Esophagus muscularis mucosa (tissue), 4 donors: ENCODE measurements at regions not wholly inside any gene's neighbourhood (a gene's known extent, or its start where the extent isn't known, plus 50 kb on each side); places are given as distances from the start of the nearest gene placed in this dataset.

Experiments
- DNase-seq: peaks from one replicate; pipeline ENCODE4 v3.0.0-alpha.2; 2017; ENCODE audit errors: extremely low spot score
- H3K27ac ChIP-seq, 4 donors: fragments of 200-600 bp; sonication (generic); replicated peaks in 1 of 4; 1 replicate in 3 of 4; 2 replicates in 1 of 4; pipeline ENCODE4 v1.5.1; 2016 to 2019; ENCODE audit warnings: mild to moderate bottlenecking in 1 of 4
- H3K27me3 ChIP-seq, 4 donors: fragments of 200-600 bp; sonication (generic); one replicate each; pipeline versions ENCODE4 v1.5.1 to v1.6.0; 2016 to 2019
- H3K36me3 ChIP-seq, 4 donors: fragments of 200-600 bp; sonication (generic); one replicate each; pipeline ENCODE4 v1.5.1; 2016 to 2019
- H3K4me1 ChIP-seq, 4 donors: fragments of 200-600 bp; sonication (generic); one replicate each; pipeline ENCODE4 v1.5.1; 2016 to 2019
- H3K4me3 ChIP-seq, 4 donors: fragments of 200-600 bp; sonication (generic); 1 replicate in 2 of 4; 2 replicates in 2 of 4; pipeline ENCODE4 v1.5.1; 2016 to 2019; ENCODE audit warnings: mild to moderate bottlenecking in 4 of 4, moderate library complexity in 1 of 4
- H3K9me3 ChIP-seq, 4 donors: fragments of 200-600 bp; sonication (generic); 1 replicate in 3 of 4; 2 replicates in 1 of 4; pipeline ENCODE4 v1.5.1; 2016 to 2019
- CTCF ChIP-seq, 3 experiments: fragments of 200-600 bp in 2 of 3; fragments of 450-650 bp in 1 of 3; sonication (generic) in 2 of 3; IDR thresholded peaks; one replicate each; pipeline ENCODE4 v1.5.1; 2017 to 2019; ENCODE audit warnings: antibody characterized with exemption in 3 of 3, mild to moderate bottlenecking in 2 of 3, moderate library complexity in 1 of 3
- EP300 ChIP-seq: sonication (generic); formaldehyde crosslinking; IDR thresholded peaks from one replicate; pipeline ENCODE4 v1.6.1; 2017; ENCODE audit warnings: antibody characterized with exemption
- POLR2A ChIP-seq: fragments of 450-650 bp; IDR thresholded peaks from one replicate; pipeline ENCODE4 v1.6.1; 2017; ENCODE audit warnings: antibody characterized with exemption, moderate library complexity, mild to moderate bottlenecking, low read depth
- POLR2AphosphoS5 ChIP-seq, 2 donors: sonication (generic); formaldehyde crosslinking; IDR thresholded peaks; one replicate each; pipeline ENCODE4 v1.6.1; 2017; ENCODE audit warnings: antibody characterized with exemption in 2 of 2
- WGBS: methylation state at CpG from one replicate; pipeline ENCODE4 v1.1.5; 2018; 5-methylcytosine and 5-hydroxymethylcytosine counted together
- intact Hi-C: fragments of 100-400 bp; cut with DNase I; formaldehyde crosslinking; loops from one replicate; pipeline ENCODE4 v1.15.1; 2023

GRCh38 chr6:54718541-54719023 is 128.0 kb upstream of the FAM83B start:
- intact Hi-C loops = loop anchor here (5.0 kb wide), 1 partner anchor 736 kb away; no protein-coding TSS in a partner anchor
- no peak overlapping the region for H3K4me3 ChIP-seq
- WGBS = 84% methylated on average over 6 of the region's 6 CpGs
- H3K9me3 ChIP-seq = no peaks in the 10 kb centered on the region
- no peaks in the 10 kb centered on the region for H3K36me3 ChIP-seq
- no peak for DNase-seq
- H3K4me1 ChIP-seq = no peaks in the 10 kb centered on the region
- no peaks in the 10 kb centered on the region for H3K27me3 ChIP-seq
- H3K27ac ChIP-seq = no peak overlapping the region
- TF ChIP-seq EP300 (no peak), POLR2AphosphoS5 (IDR thresholded peaks at IDR 0.05) (no peak), POLR2A (no peak), CTCF (IDR thresholded peaks at IDR 0.05) (no peak)

- TF ChIP-seq POLR2A (no peak), CTCF (IDR thresholded peaks at IDR 0.05) (no peak), POLR2AphosphoS5 (IDR thresholded peaks at IDR 0.05) (no peak), EP300 (no peak)
- intact Hi-C loops = loop anchor here (5.0 kb wide), 1 partner anchor 737 kb away; no protein-coding TSS in a partner anchor
- Histone ChIP-seq H3K4me1 (no peaks in the 10 kb centered on the region), H3K4me3 (no peak overlapping the region), H3K9me3 (no peaks in the 10 kb centered on the region), H3K27me3 (no peaks in the 10 kb centered on the region), H3K27ac (no peak overlapping the region), H3K36me3 (no peaks in the 10 kb centered on the region)
- no peak for DNase-seq
Observed at GRCh38 chr6:54719131-54719530, 127.4 kb upstream of the FAM83B start.

- WGBS = 0% methylated on average over 1 of the region's 1 CpG
- Histone ChIP-seq H3K4me3 (no peak overlapping the region), H3K36me3 (no peaks in the 10 kb centered on the region), H3K4me1 (no peaks in the 10 kb centered on the region), H3K27ac (no peak overlapping the region), H3K9me3 (no peaks in the 10 kb centered on the region), H3K27me3 (no peaks in the 10 kb centered on the region)
- intact Hi-C loops = loop anchor here (5.0 kb wide), 2 partner anchors 348 to 737 kb away; no protein-coding TSS in a partner anchor
- no peak for DNase-seq
- TF ChIP-seq CTCF (IDR thresholded peaks at IDR 0.05) (no peak), POLR2A (no peak), POLR2AphosphoS5 (IDR thresholded peaks at IDR 0.05) (no peak), EP300 (no peak)
Observed at GRCh38 chr6:54719633-54720032, 126.9 kb upstream of the FAM83B start.

- H3K27me3 ChIP-seq = no peaks in the 10 kb centered on the region
- no peak overlapping the region for H3K27ac ChIP-seq
- H3K4me3 ChIP-seq = no peak overlapping the region
- no peaks in the 10 kb centered on the region for H3K4me1 ChIP-seq
- no peaks in the 10 kb centered on the region for H3K36me3 ChIP-seq
- TF ChIP-seq CTCF (IDR thresholded peaks at IDR 0.05) (no peak), POLR2A (no peak), POLR2AphosphoS5 (IDR thresholded peaks at IDR 0.05) (no peak), EP300 (no peak)
- no peak for DNase-seq
- H3K9me3 ChIP-seq = no peaks in the 10 kb centered on the region
- intact Hi-C loops = loop anchor here (5.0 kb wide), 1 partner anchor 345 kb away; no protein-coding TSS in a partner anchor
- 92% methylated on average over 3 of the region's 3 CpGs for WGBS
Observed at GRCh38 chr6:54722328-54722727, 124.2 kb upstream of the FAM83B start.

- intact Hi-C loops = no loop called here
- WGBS = 93% methylated on average over 3 of the region's 3 CpGs
- H3K36me3 ChIP-seq = no peaks in the 10 kb centered on the region
Observed at GRCh38 chr6:54729716-54730115, 116.9 kb upstream of the FAM83B start.

More at GRCh38 chr6:54729716-54730115, 116.9 kb upstream of the FAM83B start:
- no peak for TF ChIP-seq EP300
- no peak for TF ChIP-seq POLR2AphosphoS5 (IDR thresholded peaks at IDR 0.05)
- TF ChIP-seq POLR2A = no peak
- TF ChIP-seq CTCF (IDR thresholded peaks at IDR 0.05) = no peak
- no peaks in the 10 kb centered on the region for H3K4me1 ChIP-seq
- no peaks in the 10 kb centered on the region for H3K27me3 ChIP-seq
- no peak overlapping the region for H3K4me3 ChIP-seq
- H3K27ac ChIP-seq = no peak overlapping the region
- no peaks in the 10 kb centered on the region for H3K9me3 ChIP-seq
- no peak for DNase-seq
